A172 (cell line): ENCODE measurements at regions not wholly inside any gene's neighbourhood (a gene's known extent, or its start where the extent isn't known, plus 50 kb on each side); places are given as distances from the start of the nearest gene placed in this dataset.
A peak's percentile ranks its signal among the peaks of the same experiment; 100 is the strongest.

Experiments
- DNase-seq: peaks from one replicate; pipeline ENCODE4 v3.0.0-alpha.2; 2015; ENCODE audit warnings: low spot score

- peak; percentile 67 for DNase-seq
Observed at GRCh38 chr4:179804440-179804839, 2362.2 kb upstream of the AGA start.

GRCh38 chr4:179817317-179817716 lies 2375.1 kb upstream of the AGA start:
- no peak for DNase-seq

GRCh38 chr4:179823342-179823741 lies 2381.1 kb upstream of the AGA start:
- DNase-seq = no peak

GRCh38 chr4:179831274-179831673 lies 2389.0 kb upstream of the AGA start:
- no peak for DNase-seq

- no peak for DNase-seq
Observed at GRCh38 chr4:179836179-179837075, 2394.2 kb upstream of the AGA start.

GRCh38 chr4:179843370-179843769 lies 2399.8 kb upstream of the TENM3 start:
- no peak for DNase-seq

GRCh38 chr4:179855469-179855868 lies 2387.7 kb upstream of the TENM3 start:
- DNase-seq = peak; percentile 19

GRCh38 chr4:179858221-179858620 lies 2385.0 kb upstream of the TENM3 start:
- no peak for DNase-seq

- DNase-seq = peak; percentile 71
Observed at GRCh38 chr4:179867300-179867878, 2375.8 kb upstream of the TENM3 start.

- no peak for DNase-seq
Observed at GRCh38 chr4:179871726-179872125, 2371.5 kb upstream of the TENM3 start.

GRCh38 chr4:179872755-179873154 lies 2370.4 kb upstream of the TENM3 start:
- no peak for DNase-seq

- DNase-seq = no peak
Observed at GRCh38 chr4:179880756-179881155, 2362.4 kb upstream of the TENM3 start.

GRCh38 chr4:179894066-179894778 lies 2349.0 kb upstream of the TENM3 start:
- DNase-seq = no peak

GRCh38 chr4:179919587-179919986 lies 2323.6 kb upstream of the TENM3 start:
- no peak for DNase-seq

- DNase-seq = no peak
Observed at GRCh38 chr4:179927473-179927872, 2315.7 kb upstream of the TENM3 start.

GRCh38 chr4:179941911-179942310 lies 2301.3 kb upstream of the TENM3 start:
- DNase-seq = no peak

- no peak for DNase-seq
Observed at GRCh38 chr4:179976777-179977176, 2266.4 kb upstream of the TENM3 start.

- DNase-seq = no peak
Observed at GRCh38 chr4:179977378-179977777, 2265.8 kb upstream of the TENM3 start.

- no peak for DNase-seq
Observed at GRCh38 chr4:179981161-179981560, 2262.0 kb upstream of the TENM3 start.

GRCh38 chr4:179989975-179990374 lies 2253.2 kb upstream of the TENM3 start:
- DNase-seq = no peak

GRCh38 chr4:180009316-180009715 lies 2233.9 kb upstream of the TENM3 start:
- DNase-seq = no peak

- DNase-seq = peak; percentile 38
Observed at GRCh38 chr4:180028682-180029081, 2214.5 kb upstream of the TENM3 start.

- DNase-seq = no peak
Observed at GRCh38 chr4:180031330-180031729, 2211.9 kb upstream of the TENM3 start.
